Kasumi-1 (cell line): ENCODE measurements at regions not wholly inside any gene's neighbourhood (a gene's known extent, or its start where the extent isn't known, plus 50 kb on each side); places are given as distances from the start of the nearest gene placed in this dataset.
"Not testable (repeated sequence)": the region's sequence is repeated elsewhere in the genome, so short reads cannot be mapped to it uniquely, and the experiment has no call there.

Experiments
- DNase-seq, 2 experiments: peaks; one replicate each; lab custom pipeline; 2025; lab: John Stamatoyannopoulos, UW

- DNase-seq, result not testable (repeated sequence)
Measured at GRCh38 chr13:54267253-54267668, 1238.6 kb downstream of the OLFM4 start.

DNA sequence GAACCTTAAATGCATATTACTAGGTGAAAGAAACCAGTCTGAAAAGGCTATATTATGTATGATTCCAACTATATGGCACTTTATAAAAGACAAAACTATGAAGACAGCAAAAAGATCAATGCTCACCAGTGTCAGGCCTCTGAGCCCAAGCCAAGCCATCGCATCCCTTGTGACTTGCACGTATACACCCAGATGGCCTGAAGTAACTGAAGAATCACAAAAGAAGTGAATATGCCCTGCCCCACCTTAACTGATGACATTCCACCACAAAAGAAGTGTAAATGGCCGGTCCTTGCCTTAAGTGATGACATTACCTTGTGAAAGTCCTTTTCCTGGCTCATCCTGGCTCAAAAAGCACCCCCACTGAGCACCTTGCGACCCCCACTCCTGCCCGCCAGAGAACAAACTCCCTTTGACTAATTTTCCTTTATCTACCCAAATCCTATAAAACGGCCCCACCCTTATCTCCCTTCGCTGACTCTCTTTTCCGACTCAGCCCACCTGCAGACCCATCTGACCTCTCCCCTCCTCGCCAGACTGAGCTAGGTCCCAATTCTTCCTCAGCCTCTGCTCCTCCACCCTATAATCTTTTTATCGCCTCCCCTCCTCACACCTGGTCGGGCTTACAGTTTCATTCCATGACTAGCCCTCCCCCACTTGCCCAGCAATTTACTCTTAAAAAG lies 1239.5 kb downstream of the OLFM4 start:
- DNase-seq, result not testable (repeated sequence)

- no peak for DNase-seq
Measured at GRCh38 chr13:54287062-54287764, 1258.6 kb downstream of the OLFM4 start.

GRCh38 chr13:54301085-54301484 lies 1272.5 kb downstream of the OLFM4 start:
- no peak for DNase-seq

DNA sequence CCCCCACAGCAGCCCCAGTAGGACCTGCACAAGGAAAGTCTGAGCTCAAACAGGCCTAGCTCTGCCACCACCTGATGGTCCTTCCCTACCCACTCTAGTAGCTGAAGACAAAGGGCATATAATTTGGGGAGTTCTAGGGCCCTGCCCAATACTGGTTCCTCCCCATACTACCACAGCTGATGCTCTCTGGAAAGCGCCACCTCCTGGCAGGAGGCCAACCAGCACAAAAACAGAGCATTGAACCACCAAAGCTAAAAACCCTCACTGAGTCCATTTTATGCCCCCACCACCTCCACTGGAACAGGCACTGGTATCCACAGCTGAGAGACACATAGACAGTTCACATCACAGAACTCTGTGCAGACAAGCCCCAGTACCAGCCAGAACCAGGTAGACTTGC lies 1276.8 kb downstream of the OLFM4 start:
- DNase-seq, result no peak

DNA sequence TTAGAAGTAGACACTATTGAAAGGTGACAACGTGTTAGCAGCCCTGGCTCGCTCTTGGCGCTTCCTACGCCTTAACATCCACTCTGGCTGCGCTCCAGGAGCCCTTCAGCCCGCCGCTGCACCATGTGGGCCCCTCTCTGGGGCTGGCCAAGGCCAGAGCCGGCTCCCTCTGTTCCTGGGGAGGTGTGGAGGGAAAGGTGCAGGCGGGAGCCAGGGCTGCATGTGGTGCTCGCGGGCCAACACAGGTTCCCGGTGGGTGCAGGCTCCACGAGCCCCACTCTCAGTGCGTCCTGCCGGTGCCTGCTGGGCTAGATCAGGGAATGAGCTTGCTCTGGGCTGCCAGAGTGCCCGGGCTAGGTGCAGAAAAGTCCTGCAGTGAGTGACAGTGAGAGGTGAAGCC lies 1284.3 kb downstream of the OLFM4 start:
- no peak for DNase-seq

DNA sequence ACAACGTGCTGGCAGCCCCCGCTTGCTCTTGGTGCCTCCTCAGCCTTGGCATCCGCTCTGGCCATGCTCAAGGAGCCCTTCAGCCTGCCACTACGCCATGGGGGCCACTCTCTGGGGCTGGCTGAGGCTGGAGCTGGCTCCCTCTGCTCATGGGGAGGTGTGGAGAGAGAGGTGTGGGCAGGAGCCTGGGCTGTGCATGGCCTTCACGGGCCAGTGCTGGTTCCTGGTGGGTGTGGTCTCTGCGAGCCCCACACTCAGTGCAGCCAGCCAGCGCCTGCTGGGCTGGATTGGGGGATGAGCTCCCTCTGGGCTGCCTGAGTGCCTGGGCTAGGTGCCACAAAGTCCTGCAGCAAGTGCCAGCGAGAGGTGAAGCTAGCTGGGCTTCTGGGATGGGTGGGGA lies 1289.1 kb downstream of the OLFM4 start:
- no peak for DNase-seq

- DNase-seq, result no peak
Measured at GRCh38 chr13:54337540-54337939, 1308.9 kb downstream of the OLFM4 start.

DNA sequence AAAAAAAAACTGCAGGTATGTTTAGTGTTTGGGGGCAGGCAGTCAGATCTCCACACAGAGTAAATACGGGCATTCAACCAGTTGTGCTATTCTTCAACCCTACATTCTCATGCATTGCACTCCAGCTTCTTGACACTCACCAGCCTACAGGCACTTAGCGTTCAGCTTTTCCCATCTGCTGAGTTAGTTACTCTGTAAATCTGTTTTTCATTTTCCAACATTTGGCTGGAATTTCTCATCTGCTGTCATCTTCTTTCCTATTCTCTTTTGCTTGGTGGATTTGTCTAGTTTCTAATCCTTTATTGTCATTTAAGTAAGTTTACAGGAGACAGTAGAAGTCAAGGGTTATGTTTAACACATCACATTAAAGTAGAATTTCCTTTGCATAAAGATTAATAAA lies 1318.9 kb downstream of the OLFM4 start:
- DNase-seq, result no peak

- no peak for DNase-seq
Measured at GRCh38 chr13:54356209-54356608, 1327.6 kb downstream of the OLFM4 start.

DNA sequence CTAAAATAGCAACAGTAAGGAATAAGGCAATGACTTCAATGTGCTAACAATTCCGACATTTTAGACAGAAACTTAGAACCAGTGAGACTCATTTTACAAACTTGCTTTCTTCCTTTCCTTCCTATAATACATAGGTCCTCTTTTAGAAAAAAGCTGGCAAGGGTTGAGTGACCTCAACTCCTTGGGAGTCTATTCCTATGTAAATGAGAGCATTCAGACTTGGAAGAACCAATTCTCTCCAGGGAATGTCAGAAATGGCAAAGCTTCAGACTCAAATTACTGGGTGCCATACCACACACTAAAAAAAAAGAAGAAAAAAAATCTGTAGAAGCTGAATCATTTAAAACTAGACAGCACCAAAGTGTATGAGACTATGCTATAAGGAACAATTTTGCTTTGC lies 1328.2 kb downstream of the OLFM4 start:
- DNase-seq, result no peak

GRCh38 chr13:54357284-54357933 lies 1328.8 kb downstream of the OLFM4 start:
- no peak for DNase-seq

DNA sequence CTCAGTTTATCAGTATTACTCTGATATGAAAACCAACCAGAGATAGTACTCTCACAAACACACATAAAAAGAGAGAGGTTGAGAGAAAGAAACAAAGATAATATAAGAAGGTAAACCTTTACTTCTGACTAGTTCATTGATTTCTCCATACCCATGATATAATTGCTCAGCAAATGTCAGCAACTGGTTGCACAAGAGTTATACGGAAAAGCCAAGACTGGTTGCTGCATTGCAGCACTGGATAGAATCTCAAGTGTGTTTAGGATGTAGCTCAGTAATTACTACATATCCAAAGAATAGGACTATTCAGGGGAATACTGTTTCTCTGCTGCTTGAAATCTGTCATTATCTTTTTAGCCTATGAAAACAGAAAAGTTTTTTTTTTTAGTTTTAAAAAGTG lies 1332.8 kb downstream of the OLFM4 start:
- no peak for DNase-seq

DNA sequence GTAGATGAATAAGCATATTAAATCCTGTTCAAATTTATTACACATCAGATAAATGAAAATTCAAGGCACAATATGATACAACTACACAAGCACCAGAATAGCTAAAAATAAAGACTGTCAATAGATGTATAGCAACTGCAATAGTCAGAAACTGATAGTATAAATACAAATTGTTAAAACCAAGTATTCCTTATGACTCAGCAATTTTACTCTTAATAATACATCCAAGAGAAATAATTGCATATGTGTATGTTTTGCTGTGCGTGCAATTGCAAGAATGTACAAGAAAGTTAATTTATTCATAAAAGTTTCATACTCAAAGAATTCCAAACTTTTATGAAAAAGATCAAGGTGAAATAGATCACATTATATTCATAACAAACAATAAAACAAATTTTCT lies 1338.1 kb downstream of the OLFM4 start:
- no peak for DNase-seq

GRCh38 chr13:54367639-54368271 lies 1339.1 kb downstream of the OLFM4 start:
- DNase-seq, result no peak

DNA sequence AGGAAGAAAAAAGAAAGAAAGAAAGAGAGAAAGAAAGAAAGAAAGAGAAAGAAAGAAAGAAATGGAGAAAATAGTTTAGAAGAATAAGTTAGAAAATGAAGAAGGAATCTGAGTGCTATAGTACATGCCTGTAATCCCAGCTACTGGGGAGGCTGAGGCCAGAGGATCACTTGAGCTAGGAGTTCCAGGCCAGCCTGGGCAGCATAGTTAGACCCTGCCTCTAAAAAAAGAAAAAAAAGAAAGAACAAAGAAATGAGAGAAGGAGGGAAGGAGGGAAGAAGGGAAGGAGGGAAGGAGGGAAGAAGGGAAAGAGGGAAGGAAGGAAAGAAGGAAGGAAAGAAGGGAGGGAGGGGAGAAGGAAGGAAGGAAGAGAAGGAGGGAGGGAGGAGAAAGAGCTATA lies 1339.8 kb downstream of the OLFM4 start:
- DNase-seq, result no peak

GRCh38 chr13:54373211-54373610 lies 1344.6 kb downstream of the OLFM4 start:
- DNase-seq, result no peak

GRCh38 chr13:54379461-54379860 lies 1350.8 kb downstream of the OLFM4 start:
- no peak for DNase-seq

GRCh38 chr13:54383604-54384003 lies 1355.0 kb downstream of the OLFM4 start:
- DNase-seq, result no peak

DNA sequence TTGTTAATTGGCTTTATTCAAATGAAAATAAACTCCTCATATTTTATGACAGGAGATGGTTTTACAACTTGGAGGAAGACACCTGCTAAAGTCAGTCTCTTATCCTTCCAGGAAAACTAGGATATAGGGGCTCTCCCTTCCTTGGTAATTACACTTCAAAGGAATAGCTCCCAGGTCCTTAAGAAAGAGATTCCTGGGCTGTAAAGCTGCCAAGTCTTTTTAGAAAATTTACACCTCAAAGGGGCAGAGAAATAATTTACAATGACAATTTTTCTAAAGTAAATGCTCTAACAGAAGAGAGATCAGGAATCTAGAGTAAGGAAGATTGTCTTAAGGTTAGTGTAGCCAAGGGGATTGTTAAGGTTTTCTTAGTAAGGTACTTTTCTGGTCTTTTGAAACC lies 1359.0 kb downstream of the OLFM4 start:
- no peak for DNase-seq

- no peak for DNase-seq
Measured at GRCh38 chr13:54390841-54391240, 1362.2 kb downstream of the OLFM4 start.

DNA sequence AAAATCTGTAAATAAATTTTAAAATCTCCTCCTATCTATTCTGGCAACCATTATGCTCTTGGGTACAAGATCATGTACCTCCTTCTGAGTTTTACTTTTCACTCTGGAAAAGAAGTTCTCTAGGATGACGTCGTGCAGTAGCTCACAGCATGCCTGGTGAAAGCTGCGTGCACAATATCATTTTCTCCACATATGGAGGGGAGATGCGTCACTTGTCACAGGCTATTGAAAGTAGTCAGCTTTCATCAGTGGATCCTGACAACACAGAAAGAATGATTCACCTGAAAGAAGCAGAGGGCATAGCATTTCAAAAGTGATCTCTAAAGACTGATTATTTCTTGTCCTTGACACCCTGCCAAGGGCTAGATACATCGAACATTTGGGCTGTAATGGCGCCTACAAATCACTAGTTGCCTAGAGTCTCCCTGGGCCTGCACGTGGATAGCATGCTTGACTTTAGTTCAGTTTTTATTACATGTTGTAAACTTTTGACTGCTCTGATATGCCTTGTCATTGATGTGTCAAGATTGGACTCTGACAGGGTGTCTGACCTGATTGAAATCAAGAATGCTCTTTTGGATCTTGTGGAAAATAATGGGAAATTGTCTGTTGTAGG lies 1365.6 kb downstream of the OLFM4 start:
- no peak for DNase-seq
